ENCODE measurements at regions not wholly inside any gene's neighbourhood (a gene's known extent, or its start where the extent isn't known, plus 50 kb on each side); places are given as distances from the start of the nearest gene placed in this dataset.

- TF ChIP-seq CTCF (IDR thresholded peaks at IDR 0.05; ENCODE audit: extremely low read depth in 1 of 2, insufficient read depth in 1 of 2, low read depth in 1 of 2, low read length in 2 of 2): no peak
- no peak for TF ChIP-seq POLR2A (IDR thresholded peaks at IDR 0.05; ENCODE audit: low read depth, low read length)
- TF ChIP-seq EZH2 (IDR thresholded peaks at IDR 0.05; ENCODE audit: borderline replicate concordance, low read depth, low read length, severe bottlenecking): no peak
These were observed 454.4 kb downstream of the RFPL4B start for GRCh38 chr6:112801468-112802080.

Measured in endothelial cell of umbilical vein (primary cell).